Keratinocyte (primary cell): ENCODE measurements at regions not wholly inside any gene's neighbourhood (a gene's known extent, or its start where the extent isn't known, plus 50 kb on each side); places are given as distances from the start of the nearest gene placed in this dataset.

Experiments
- CTCF ChIP-seq, 3 experiments: IDR thresholded peaks in 1 of 3; conservative IDR thresholded peaks in 1 of 3; optimal IDR thresholded peaks in 1 of 3; 2 replicates in 2 of 3; 3 replicates in 1 of 3; pipeline versions ENCODE3 to v1.5.1; 2011; ENCODE audit warnings: low read length in 3 of 3, mild to moderate bottlenecking in 3 of 3, moderate library complexity in 2 of 3, control low read depth in 1 of 3, inconsistent platforms in 1 of 3; ENCODE audit not compliant: insufficient read depth in 2 of 3; ENCODE audit errors: extremely low read depth in 1 of 3
- EZH2 ChIP-seq: IDR thresholded peaks from one replicate; pipeline ENCODE4 v1.6.1; 2012; ENCODE audit warnings: inconsistent platforms, mild to moderate bottlenecking, low read length, moderate library complexity

GRCh38 chr11:115591380-115591779 is 87.2 kb upstream of the CADM1 start:
- TF ChIP-seq CTCF (optimal IDR thresholded peaks at IDR 0.05 in 1 of 3, IDR thresholded peaks at IDR 0.05 in 1 of 3, conservative IDR thresholded peaks at IDR 0.05 in 1 of 3; ENCODE audit: extremely low read depth in 1 of 3, insufficient read depth in 2 of 3, low read length in 3 of 3) (no peak), EZH2 (no peak)
